GM06990 (cell line): ENCODE measurements at regions not wholly inside any gene's neighbourhood (a gene's known extent, or its start where the extent isn't known, plus 50 kb on each side); places are given as distances from the start of the nearest gene placed in this dataset.

Experiments
- DNase-seq: peaks from one replicate; pipeline ENCODE4 v3.0.0-alpha.2; 2011; ENCODE audit not compliant: insufficient read length; ENCODE audit errors: extremely low read depth
- H3K27me3 ChIP-seq: replicated peaks from 2 replicates; pipeline ENCODE4 v1.6.0; 2011; ENCODE audit warnings: low read length; ENCODE audit not compliant: control insufficient read depth, insufficient read depth
- H3K36me3 ChIP-seq: 2 replicates; pipeline ENCODE4 v1.5.1; 2011; ENCODE audit warnings: low read length; ENCODE audit not compliant: control insufficient read depth, insufficient read depth
- H3K4me3 ChIP-seq: replicated peaks from 2 replicates; pipeline ENCODE4 v1.5.1; 2011; ENCODE audit warnings: low read depth, mild to moderate bottlenecking, control low read depth, low read length
- CTCF ChIP-seq: IDR thresholded peaks from 2 replicates; pipeline ENCODE4 v1.5.1; 2011; ENCODE audit warnings: low read length, control low read depth, mild to moderate bottlenecking, inconsistent platforms; ENCODE audit not compliant: insufficient read depth, poor library complexity, severe bottlenecking

GRCh38 chr7:1359681-1360485 is 99.4 kb downstream of the MICALL2 start:
- Histone ChIP-seq H3K4me3 (no peak overlapping the region), H3K36me3 (no peaks in the 10 kb centered on the region), H3K27me3 (no peaks in the 10 kb centered on the region; the same call in 1 of the 2 replicates)
- DNase-seq = no peak
- TF ChIP-seq CTCF = no peak

GRCh38 chr7:1360521-1360971 is 98.7 kb downstream of the MICALL2 start:
- Histone ChIP-seq H3K36me3 (no peaks in the 10 kb centered on the region), H3K27me3 (no peaks in the 10 kb centered on the region; the same call in 1 of the 2 replicates), H3K4me3 (no peak overlapping the region)
- no peak for DNase-seq
- TF ChIP-seq CTCF = no peak

GRCh38 chr7:1361016-1361755 is 98.1 kb downstream of the MICALL2 start:
- Histone ChIP-seq H3K27me3 (no peaks in the 10 kb centered on the region; the same call in 1 of the 2 replicates), H3K36me3 (no peaks in the 10 kb centered on the region), H3K4me3 (no peak overlapping the region)
- no peak for DNase-seq
- no peak for TF ChIP-seq CTCF

GRCh38 chr7:1361756-1362125 is 97.5 kb downstream of the MICALL2 start:
- H3K36me3 ChIP-seq = no peaks in the 10 kb centered on the region
- H3K27me3 ChIP-seq = no peaks in the 10 kb centered on the region; the same call in 1 of the 2 replicates
- H3K4me3 ChIP-seq = no peak overlapping the region
- no peak for TF ChIP-seq CTCF
- no peak for DNase-seq

GRCh38 chr7:1362301-1362700 is 97.0 kb downstream of the MICALL2 start:
- no peaks in the 10 kb centered on the region for H3K36me3 ChIP-seq
- no peak overlapping the region for H3K4me3 ChIP-seq
- H3K27me3 ChIP-seq = no peaks in the 10 kb centered on the region; the same call in 1 of the 2 replicates
- no peak for TF ChIP-seq CTCF
- no peak for DNase-seq
